GM10248 (cell line): ENCODE measurements at regions not wholly inside any gene's neighbourhood (a gene's known extent, or its start where the extent isn't known, plus 50 kb on each side); places are given as distances from the start of the nearest gene placed in this dataset.

Experiments used
- CTCF ChIA-PET: fragments of 300-600 bp; sonication (Branson Sonifier 250); formaldehyde crosslinking; extraction: SDS; loops from one replicate; lab custom pipeline; 2021; ENCODE audit warnings: antibody characterized with exemption; lab: Yijun Ruan, JAX
- POLR2A ChIA-PET: fragments of 350-650 bp; sonication (Branson Sonifier 250); formaldehyde crosslinking; extraction: SDS; loops from one replicate; lab custom pipeline; 2020; ENCODE audit warnings: antibody characterized with exemption; lab: Yijun Ruan, JAX
- DNase-seq: peaks from one replicate; pipeline ENCODE4 v3.0.0; 2012; ENCODE audit errors: extremely low spot score
- CTCF ChIP-seq: IDR thresholded peaks from 2 replicates; pipeline ENCODE4 v1.5.1; 2012; ENCODE audit warnings: mild to moderate bottlenecking, low read depth; ENCODE audit errors: extremely low read depth, missing control alignments, control extremely low read depth

GRCh38 chr12:77745624-77746023 lies 85.1 kb upstream of the NAV3 start:
- DNase-seq = no peak
- POLR2A ChIA-PET = no interaction called here
- CTCF ChIA-PET = interaction anchor here (1.5 kb wide), 1 partner anchor 179 kb away, joined by 7 read pairs; no protein-coding TSS in a partner anchor
- no peak for TF ChIP-seq CTCF

- no peak for TF ChIP-seq CTCF
- no peak for DNase-seq
- POLR2A ChIA-PET = no interaction called here
- CTCF ChIA-PET = no interaction called here
Observed at GRCh38 chr12:77742631-77743030, 88.1 kb upstream of the NAV3 start.

- TF ChIP-seq CTCF = no peak
- POLR2A ChIA-PET = no interaction called here
- DNase-seq = no peak
- CTCF ChIA-PET = no interaction called here
Observed at GRCh38 chr12:77741974-77742517, 88.6 kb upstream of the NAV3 start.

- peak; percentile 19 for TF ChIP-seq CTCF
- ChIA-PET POLR2A (no interaction called here), CTCF (interaction anchor here (2.0 kb wide), 1 partner anchor 189 kb away, joined by 5 read pairs; no protein-coding TSS in a partner anchor)
- DNase-seq = no peak
Observed at GRCh38 chr12:77736219-77736965, 94.3 kb upstream of the NAV3 start.

- DNase-seq = no peak
- CTCF ChIA-PET = no interaction called here
- TF ChIP-seq CTCF = no peak
- POLR2A ChIA-PET = no interaction called here
Observed at GRCh38 chr12:77734214-77734883, 96.3 kb upstream of the NAV3 start.

GRCh38 chr12:77728018-77728417 lies 102.7 kb upstream of the NAV3 start:
- ChIA-PET CTCF (interaction anchor here (2.7 kb wide), 1 partner anchor 198 kb away, joined by 23 read pairs; no protein-coding TSS in a partner anchor), POLR2A (no interaction called here)
- no peak for DNase-seq
- no peak for TF ChIP-seq CTCF
